Hindlimb muscle (tissue), 1 donor: ENCODE measurements at regions not wholly inside any gene's neighbourhood (a gene's known extent, or its start where the extent isn't known, plus 50 kb on each side); places are given as distances from the start of the nearest gene placed in this dataset.

Source experiments
- DNase-seq: peaks from one replicate; pipeline ENCODE4 v3.0.0-alpha.2; 2013

DNA sequence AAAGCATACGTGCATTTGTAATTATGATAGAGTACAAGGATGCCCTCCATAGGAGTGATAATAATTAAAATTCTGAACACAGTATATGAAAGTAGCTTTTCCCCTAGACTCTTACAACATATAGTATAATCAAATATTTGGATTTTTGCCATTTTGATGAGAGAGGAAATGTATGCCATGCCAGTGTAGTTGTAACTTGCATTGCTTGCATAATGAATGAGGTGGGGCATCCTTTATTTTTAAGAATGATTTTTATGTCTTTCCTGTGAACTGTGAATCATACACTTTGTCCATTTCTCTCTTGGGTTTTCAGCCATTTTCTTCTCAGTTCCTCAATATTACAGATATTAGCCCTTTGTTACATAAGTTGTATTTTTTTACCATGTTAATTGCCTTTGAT lies 197.5 kb downstream of the SCG2 start:
- no peak for DNase-seq

DNA sequence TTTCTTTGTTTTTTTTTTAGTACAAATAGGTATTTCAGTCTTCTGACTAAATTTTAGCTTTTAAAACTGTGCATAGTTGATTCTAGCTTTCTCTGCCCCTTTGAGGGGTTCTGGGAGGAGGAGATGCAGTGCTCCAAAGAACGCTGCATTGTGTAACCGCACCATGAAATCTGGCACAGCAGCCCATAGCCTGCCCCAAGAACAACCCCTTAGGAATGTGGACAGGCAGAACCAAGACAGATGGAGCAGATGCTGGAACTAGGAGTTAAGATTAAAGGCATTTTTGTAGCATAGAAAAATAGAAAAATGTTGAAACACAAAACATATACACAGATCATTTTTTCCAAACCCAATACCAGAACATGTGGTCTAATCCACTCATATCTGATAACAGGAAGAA lies 187.5 kb downstream of the SCG2 start:
- DNase-seq, result no peak

DNA sequence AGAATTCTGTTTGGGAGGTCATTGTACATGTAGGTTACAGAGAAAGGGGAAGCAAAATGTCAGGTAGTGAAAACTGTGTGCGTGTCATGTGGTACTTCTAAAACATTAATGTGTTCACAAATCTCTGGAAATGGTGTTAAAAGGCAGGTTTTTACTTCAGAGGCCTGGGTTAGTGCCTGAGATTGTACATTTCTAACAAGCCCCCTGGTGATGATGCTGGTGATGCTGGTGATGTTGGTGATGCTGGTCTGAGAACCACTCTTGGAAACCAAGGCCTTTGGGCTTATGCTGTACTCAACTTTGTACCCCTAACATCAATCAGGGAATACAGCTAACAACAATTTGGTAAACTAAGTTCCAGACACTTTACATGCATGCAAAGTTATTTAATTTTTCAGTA lies 187.1 kb downstream of the SCG2 start:
- no peak for DNase-seq

DNA sequence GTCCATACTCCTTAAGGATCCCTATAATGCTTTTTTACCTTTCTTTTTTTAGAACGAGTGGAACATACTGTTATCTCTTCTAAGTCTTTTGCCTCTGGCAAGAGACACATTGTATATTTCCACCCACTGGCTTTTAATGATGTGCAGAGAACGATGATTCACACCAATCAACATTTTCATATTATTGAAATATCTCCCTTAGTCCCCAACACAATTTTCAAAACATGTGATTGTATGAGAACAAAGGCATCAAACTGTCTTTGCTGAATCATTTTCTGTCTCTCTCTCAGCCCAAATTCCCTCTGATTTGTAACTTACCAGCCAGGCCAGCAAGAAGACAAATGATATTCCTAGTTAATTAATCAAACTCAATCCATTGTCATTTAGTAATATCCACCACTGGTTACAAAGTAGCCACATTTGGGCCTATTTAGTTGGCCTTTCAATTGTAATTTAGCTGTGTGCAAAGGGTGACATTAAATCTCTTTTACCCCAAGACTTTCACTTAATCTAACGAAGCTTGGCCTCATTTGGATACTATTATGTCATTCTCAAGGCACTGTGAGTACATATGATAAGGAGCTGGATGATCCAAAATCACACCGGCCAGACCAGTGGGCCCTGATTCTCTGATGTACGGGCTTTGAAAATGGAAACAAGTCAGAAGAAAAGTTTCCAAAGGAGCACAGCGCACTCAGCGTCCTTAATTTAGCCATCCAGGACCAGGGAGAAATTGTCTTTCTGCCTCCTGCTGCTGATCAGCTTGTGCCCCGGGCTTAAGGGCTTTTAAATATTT lies 185.1 kb downstream of the SCG2 start:
- DNase-seq, result no peak

DNA sequence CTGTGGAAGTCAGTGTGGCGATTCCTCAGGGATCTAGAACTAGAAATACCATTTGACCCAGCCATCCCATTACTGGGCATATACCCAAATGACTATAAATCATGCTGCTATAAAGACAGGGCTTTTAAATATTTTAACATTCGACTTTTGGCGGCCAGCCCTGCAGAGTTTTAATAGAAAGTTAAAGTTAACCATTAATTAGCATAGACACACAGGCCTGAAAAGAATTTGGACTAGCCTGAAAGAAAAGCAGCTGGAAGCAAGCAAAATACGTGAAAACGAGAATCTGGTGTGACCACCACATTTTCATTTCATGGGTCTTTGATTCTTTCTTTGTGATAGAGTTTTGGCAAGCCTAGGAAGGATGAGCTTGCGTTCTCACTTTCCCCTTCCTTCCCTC lies 184.0 kb downstream of the SCG2 start:
- DNase-seq, result no peak

DNA sequence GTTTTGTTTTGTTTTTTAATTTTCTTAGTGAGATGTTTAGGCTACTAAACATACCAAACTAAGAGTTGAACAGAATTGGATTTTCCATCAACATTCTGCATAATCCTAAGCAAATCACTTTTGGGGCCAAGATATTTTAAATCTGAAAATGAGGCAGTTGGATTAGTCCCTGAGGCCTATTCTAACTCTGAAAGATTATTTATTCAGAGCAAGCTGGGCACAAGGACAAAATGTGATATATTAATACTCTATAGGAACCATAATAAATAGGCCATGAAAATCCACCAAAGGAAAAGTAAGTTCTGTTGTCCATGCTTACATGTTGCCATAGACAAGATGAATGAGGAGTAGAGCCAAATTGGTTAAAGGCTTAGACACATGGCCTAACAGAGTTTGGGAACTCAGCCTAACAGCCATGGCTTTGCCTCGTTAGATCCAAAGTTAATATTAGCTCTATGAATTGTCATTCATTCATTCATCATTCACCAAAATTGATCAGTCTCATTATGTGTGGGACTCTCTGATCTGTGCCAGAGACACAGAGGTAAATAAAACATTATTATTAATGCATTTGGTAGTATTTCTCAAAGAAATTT lies 183.5 kb downstream of the SCG2 start:
- DNase-seq, result no peak

DNA sequence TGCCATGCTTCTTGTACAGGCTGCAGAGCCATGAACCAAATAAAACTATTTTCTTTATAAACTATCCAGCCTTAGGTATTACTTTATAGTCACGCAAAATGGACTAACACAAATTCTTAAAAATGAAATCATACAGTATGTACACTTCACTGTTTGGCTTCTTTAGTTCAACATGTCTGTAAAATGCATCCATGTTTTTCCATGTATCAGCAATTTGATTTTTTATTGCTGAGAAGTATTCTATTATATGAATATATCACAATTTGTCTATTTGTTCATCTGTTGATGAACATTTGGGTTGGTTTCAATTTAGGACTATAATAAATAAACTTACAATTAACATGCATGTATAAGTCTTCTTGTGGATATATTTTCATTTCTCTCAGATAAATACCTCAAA lies 182.1 kb downstream of the SCG2 start:
- no peak for DNase-seq

DNA sequence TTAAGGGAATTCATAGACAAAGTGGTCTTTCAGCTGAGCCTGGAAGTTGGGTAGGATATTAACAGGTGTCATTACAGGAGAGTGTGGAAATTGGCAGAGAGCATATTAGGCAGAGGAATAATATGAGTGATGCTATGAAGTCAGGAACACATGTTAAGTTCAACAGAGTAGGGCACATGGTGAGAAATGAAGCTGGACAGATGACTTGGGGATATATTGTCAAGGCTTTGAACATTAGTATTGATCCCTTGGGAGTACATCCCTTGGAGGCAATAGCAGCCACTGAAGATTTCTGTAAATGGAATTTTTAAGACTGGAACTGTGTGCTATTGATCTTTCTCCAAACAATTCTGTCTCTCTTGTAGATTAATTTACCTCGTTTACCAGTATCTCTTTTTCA lies 170.7 kb downstream of the SCG2 start:
- DNase-seq, result no peak

DNA sequence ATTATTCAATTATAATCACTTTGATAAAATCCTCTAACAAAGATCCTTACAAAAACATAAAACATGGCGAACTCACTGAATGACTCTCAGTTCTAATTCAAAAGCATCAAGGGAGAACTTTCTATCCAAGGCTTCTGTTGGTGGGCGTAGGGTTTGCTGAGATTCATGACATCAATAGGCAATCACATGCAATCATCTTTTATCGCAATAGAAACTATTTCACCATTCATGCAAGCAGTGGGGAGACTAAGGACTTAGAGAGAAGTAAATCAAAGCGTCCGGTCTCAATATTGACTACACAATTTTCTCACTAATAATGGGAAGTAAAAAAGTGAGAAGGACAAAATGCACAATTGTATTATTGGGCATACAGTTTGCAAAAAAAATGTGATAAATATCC lies 168.7 kb downstream of the SCG2 start:
- no peak for DNase-seq

DNA sequence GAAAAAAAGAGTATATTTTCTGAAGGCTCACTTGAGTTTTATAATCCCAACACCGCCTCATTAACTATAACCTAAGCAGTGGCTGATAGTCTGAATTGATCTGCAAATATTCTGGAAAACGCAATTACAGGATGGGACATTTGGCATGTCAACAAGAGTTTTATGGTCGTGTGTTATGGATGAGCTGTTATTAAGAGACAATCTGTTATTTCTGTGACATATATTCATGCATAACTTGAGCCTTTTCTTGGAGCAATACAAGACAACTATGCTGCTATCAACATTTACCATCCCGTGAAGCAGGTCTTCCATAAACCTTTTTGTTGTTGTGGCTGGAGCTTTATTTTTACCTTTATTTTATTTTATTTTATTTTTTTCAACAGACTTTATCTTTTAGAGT lies 164.4 kb downstream of the SCG2 start:
- DNase-seq, result no peak

DNA sequence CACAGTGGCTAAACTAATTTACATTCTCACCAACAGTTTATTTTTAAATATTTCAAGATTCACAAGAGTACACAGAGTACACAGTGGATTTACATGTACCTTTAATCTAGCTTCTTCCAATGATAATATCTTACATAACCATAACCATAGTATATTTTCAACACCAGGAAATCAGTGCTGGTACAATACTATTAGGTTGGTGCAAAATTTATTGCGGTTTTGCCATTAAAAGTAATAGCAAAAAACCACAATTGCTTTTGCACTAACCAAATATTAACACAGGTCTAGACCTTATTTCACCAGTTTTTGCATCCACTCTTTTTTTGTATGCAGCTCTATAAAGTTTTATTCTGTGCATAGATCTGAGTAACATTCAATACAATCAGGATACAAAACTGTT lies 163.0 kb downstream of the SCG2 start:
- DNase-seq, result no peak

DNA sequence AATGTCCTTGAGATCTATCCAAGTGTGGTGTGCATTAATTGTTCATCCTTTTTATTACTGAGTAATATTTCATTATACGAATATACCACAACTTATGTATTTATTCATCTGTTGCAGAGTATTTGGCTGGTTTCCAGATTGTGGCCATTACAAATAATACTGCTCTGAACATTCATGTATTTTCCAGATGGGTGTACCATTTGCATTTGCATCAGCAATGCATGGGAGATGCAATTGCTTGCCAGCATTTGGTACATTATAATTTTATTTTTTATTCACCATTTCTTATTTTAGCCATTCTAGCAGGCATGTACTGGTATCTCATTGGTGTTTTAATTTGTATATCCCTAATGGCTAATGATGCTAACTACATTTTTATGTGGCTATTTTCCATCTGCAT lies 162.4 kb downstream of the SCG2 start:
- no peak for DNase-seq

DNA sequence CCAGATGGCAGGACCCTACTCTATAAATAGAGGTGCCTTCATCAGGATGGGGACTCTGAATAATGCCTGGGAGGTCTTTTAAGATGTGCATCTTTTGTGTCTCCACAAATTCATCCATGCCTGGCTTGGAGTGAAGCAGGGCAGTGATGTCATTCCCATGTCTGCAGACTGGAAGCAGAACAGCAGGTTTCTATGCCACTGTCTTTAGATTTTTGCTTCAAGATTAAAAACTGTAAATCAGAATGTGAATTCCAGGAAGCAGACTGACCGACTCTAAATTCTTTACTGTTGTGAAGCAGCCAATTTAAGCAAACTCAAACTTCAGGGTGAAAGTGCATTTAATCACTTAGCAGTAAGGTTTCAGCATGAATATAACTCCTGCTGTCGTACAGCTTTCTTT lies 159.3 kb downstream of the SCG2 start:
- no peak for DNase-seq

DNA sequence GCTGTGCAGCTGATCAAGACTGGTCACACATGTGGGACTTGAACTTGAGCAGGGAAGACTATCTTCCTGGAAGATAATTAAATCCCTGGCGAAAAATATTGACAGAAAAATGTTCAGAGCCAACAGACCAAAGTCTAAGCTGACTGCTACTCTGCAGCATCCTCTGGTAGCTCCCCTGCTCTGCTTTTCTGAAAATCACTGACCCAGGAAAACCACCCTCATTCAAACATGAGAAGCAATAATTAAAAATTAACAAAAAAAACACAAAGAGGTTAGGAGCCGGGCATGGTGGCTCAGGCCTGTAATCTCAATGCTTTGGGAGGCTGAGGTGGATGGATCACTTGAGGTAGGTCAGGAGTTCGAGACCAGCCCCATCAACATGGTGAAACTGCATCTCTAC lies 151.9 kb downstream of the SCG2 start:
- DNase-seq, result no peak

DNA sequence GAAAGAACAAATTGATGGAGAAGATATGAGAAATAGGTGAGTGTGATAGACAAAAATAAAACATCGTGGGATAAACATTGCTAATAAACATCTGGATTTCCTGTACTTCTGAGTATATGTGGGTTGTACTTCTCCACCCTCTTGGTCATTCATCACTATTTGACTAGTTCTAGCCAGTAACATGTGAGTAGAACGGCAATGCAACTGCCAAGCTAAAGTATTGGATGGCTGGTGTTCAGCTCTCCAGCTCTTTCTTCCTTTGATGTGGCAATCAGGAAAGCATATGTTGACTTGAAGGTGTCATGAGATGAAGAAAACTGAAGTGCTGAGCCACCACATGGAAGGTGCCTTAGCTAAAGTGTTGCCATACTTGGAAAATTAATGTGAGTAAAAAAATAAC lies 144.9 kb downstream of the SCG2 start:
- no peak for DNase-seq

DNA sequence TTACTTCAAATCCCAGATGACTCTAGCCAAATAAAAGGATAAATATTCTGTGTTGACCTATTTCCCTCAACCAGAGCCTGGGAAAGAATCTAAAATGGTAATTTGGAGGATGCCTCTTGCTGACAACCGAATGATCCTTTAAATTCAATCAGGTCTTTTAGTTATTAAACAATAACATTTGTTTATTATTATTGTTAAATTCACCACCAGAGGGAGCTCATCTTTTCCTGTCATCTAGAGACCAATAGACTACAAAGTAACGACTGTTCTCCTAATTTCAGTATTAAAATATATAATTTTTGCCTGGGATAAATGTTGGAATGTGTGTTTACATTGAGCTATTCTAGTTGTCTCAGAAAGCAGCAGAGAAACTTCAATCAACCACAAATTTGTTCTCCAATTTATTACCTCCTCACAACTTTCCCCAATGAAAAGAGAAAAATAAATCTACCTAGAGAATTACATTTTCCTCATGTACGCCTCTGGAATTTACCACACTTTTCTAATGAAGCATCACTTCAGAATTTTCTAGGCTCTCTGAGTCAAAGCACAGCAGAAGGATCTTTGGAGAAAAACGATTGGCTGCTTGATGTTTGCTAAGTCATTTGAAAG lies 142.7 kb downstream of the SCG2 start:
- no peak for DNase-seq

DNA sequence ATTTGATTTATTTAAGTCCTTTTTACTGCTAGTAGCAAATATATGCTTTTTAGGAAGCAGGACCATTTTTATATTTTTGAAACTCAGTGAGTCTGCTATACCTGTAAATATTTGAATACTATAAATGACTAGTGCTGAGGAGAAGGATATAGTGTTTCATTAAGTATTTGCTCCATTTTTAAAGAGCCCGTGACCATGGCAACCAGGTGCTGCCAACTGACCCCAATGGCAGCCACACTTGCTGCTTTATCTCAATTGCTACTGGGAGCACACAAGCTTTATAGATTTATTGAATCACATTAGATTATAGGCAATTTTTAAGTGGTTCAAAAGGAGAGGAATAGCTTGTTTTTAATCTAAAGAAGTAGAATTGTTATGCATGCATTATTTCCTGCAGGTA lies 142.0 kb downstream of the SCG2 start:
- DNase-seq, result no peak

DNA sequence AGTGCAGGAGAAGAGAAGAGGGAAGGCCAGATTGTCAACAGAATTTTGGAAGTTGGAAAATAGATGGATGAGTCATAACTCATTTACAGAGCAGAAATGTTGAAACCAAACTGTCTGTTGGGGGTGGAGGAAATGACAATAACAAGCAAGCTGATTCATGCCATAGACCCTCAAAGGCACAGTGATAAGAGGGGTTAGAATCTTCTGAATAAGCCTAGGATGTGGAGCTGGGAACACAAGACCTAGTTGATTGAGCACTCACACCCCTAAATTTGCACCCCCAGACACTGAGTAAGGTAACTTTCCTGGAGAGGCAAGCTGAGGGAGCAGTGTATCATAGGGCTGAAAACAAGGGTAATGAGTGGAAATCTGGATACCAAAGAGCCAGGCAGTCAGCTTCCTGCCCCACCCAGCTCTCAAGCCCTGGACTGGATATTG lies 141.4 kb downstream of the SCG2 start:
- no peak for DNase-seq

DNA sequence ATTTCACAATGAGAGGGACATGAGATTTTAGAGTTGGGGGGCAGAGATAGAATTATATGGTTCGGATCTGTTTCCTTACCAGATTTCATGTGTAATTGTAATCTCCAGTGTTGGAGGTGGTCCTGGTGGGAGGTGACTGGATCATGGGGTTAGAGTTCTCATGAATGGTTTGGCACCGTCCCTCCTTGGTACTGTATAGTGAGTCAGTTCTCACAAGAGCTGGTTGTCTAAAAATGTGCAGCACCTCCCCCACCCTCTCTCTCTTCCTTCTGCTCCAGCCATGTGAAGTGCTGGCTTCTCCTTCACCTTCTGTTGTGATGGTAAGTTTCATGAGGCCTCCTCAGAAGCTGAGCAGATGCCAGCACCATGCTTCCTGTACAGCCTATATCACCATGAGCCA lies 138.1 kb downstream of the SCG2 start:
- DNase-seq, result no peak

DNA sequence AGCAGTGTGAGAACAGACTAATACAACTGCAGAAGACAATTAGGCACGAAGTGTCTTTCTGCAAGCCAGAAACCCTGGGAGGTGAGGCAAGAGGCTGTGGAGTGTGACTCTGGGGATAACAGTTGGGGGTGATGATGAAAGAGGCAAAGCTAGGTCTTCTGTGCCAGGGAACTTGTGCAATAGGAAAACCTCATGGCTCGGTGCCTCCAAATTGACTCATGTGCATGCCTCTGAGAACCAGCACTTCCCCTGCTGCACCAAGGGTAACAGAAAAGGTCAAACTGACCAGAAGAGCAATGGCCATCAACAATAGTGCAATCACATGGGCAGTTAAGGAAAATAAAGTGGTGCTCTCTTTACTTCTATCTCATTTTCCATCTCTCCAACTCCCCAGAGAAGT lies 136.4 kb downstream of the SCG2 start:
- DNase-seq, result no peak

DNA sequence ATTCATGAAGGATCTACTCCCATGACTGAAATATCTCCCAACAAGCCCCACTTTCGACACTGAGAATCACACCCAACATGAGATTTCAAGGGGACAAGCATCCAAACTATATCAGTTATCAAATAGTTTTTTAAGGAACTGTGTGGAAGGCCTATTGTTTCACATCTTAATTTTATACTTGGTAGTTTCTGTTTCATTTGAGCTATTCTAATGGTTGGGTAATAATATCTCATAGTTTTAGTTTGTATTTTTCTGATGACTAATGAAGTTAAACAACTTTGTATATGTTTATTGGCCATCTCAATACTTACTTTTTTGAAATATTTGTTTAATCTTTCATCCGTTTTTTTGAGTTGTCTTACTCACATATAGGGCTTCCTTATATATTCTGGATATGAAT lies 135.0 kb downstream of the SCG2 start:
- no peak for DNase-seq

DNA sequence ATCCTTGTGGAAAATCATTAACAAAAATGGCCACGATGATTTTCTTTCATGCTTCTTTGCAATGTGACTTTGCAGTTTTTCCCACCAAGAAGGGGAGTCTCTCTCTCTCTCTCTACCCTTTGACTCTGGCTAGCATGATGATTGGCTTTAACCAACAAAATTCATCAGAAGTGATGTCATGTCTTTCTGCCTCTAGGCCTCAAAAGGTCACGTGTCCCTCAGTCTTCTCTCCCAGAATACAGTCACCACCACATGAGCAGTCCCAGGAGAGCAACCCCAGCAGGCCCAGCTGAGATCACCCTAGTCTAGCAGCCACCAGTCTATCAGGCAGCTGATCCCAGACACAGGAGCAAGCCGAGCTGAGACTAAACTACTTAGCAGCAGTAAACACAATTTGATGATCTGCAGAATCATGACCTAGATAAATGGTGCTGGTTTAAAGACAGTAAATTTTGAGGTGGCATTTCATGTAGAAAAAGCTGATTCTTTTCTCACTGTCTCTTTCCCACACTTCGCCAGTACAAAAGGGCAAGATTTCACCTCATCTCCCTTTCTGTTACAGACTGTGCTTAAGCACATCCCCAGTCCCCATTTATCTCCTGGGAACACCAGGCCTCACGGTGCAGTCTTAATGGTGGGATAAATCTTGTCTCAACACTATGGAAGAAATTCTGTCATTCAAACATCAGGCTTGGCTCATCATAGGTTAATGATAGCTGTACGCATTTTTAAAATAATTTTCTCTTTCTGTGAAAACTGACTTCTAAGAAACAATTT lies 132.7 kb downstream of the SCG2 start:
- no peak for DNase-seq

DNA sequence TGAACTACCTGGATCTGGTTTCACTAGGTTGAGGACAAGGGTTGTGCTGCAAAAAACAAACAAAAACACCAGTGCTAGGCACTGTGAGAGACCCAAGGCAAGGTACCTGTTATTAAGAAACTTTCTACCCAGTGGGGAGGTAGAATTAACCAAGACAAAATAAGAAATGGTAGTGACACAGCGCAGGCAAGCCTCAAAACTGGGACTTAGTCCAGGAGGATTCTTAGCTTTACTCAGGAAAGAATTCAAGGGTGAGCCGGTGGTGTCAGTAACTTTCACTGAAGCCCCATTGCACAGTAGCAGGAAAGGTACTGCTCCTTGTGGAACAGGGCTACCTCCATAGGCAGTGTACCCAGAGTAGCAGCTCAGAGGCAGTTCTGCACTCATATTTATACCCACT lies 131.6 kb downstream of the SCG2 start:
- no peak for DNase-seq

DNA sequence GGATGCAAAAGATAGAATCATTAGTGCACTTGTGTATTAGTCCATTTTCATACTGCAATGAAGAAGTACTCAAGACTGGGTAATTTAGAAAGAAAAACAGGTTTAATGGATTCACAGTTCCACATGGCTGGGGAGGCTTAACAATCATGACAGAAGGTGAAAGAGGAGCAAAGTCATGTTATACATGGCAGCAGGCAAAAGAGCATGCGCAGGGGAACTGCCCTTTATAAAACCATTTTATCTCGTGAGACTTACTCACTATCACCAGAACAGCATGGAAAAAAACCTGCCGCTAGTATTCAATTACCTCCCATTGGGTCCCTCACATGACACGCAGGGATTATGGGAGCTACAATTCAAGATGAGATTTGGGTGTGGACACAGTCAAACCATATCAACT lies 129.4 kb downstream of the SCG2 start:
- no peak for DNase-seq
